Thyroid gland (tissue), 4 donors: ENCODE measurements at regions not wholly inside any gene's neighbourhood (a gene's known extent, or its start where the extent isn't known, plus 50 kb on each side); places are given as distances from the start of the nearest gene placed in this dataset.

ENCODE experiments used
- POLR2A ChIP-seq, 2 donors: fragments of 450-650 bp; IDR thresholded peaks; one replicate each; pipeline ENCODE4 v1.6.1; 2017; ENCODE audit warnings: antibody characterized with exemption in 2 of 2, mild to moderate bottlenecking in 2 of 2, moderate library complexity in 1 of 2
- TF ChIP-seq, protein P1 (sequence below), 6 experiments: fragments of 200-600 bp in 3 of 6; fragments of 450-650 bp in 3 of 6; sonication (generic) in 3 of 6; IDR thresholded peaks; one replicate each; pipeline ENCODE4 v1.5.1; 2016 to 2019; ENCODE audit warnings: antibody characterized with exemption in 6 of 6, mild to moderate bottlenecking in 2 of 6, inconsistent platforms in 1 of 6, moderate library complexity in 1 of 6

DNA sequence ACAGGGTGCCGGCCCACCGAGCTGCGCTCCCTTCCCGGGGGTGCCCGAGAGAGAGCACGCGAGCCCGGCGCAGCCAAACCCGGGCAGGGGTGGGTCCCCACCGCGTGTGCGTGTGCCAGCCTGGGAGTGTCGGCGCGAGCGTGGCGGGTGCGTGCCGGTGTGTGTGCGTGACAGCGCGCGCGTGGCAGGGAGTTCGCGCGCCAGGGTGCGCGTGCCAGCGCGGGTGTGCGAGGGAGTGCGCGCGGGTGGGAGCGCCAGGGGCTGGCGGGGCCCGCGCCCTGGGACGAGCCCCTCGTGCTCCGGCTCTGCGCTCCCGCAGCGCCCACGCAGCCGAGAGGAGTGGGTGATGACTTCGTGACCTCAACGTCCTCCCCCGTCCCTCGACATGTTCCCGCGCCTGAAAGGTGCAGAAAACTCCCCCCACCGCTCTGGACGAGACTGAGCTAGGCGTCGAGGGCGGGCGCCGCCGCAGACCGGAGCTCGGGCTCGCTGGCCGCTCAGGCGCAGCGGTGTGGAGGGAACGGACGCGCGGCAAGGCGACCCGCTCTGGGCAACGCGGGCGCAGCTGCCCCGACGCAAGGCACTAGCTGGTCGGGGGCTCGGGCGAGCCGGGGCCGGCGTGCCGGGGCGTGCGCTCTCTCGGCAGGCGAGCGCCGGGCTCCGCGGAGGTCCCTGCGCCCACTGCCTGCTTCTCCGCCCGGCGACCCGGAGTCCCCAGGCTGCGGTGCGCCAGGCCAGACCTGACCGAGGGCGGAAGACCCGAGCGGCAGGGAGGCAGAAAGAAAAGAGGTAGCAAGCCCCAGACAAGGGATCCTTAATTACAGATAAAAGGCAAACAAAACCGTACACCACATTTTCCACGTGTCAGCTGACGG is 582.8 kb downstream of the ZEB2 start:
- TF ChIP-seq, protein P1, sequence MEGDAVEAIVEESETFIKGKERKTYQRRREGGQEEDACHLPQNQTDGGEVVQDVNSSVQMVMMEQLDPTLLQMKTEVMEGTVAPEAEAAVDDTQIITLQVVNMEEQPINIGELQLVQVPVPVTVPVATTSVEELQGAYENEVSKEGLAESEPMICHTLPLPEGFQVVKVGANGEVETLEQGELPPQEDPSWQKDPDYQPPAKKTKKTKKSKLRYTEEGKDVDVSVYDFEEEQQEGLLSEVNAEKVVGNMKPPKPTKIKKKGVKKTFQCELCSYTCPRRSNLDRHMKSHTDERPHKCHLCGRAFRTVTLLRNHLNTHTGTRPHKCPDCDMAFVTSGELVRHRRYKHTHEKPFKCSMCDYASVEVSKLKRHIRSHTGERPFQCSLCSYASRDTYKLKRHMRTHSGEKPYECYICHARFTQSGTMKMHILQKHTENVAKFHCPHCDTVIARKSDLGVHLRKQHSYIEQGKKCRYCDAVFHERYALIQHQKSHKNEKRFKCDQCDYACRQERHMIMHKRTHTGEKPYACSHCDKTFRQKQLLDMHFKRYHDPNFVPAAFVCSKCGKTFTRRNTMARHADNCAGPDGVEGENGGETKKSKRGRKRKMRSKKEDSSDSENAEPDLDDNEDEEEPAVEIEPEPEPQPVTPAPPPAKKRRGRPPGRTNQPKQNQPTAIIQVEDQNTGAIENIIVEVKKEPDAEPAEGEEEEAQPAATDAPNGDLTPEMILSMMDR (IDR thresholded peaks at IDR 0.05), result no peak
- no peak for TF ChIP-seq POLR2A (IDR thresholded peaks at IDR 0.05)
